ENCODE measurements at regions not wholly inside any gene's neighbourhood (a gene's known extent, or its start where the extent isn't known, plus 50 kb on each side); places are given as distances from the start of the nearest gene placed in this dataset.

GRCh38 chr6:97621111-97621510 lies 338.1 kb upstream of the MMS22L start:
- no peak for DNase-seq

GRCh38 chr6:97626671-97627441 lies 343.8 kb upstream of the MMS22L start:
- no peak for DNase-seq

- no peak for DNase-seq
Measured at GRCh38 chr6:97629180-97629579, 346.2 kb upstream of the MMS22L start.

- no peak for DNase-seq
Measured at GRCh38 chr6:97630604-97631003, 347.6 kb upstream of the MMS22L start.

GRCh38 chr6:97632341-97632740 lies 349.3 kb upstream of the MMS22L start:
- no peak for DNase-seq

GRCh38 chr6:97639702-97640101 lies 356.7 kb upstream of the MMS22L start:
- DNase-seq = no peak

- DNase-seq = no peak
Measured at GRCh38 chr6:97644353-97644752, 361.3 kb upstream of the MMS22L start.

GRCh38 chr6:97645757-97646156 lies 362.7 kb upstream of the MMS22L start:
- DNase-seq = no peak

GRCh38 chr6:97653076-97653475 lies 370.1 kb upstream of the MMS22L start:
- DNase-seq = no peak

GRCh38 chr6:97653517-97653916 lies 370.5 kb upstream of the MMS22L start:
- DNase-seq = no peak

- no peak for DNase-seq
Measured at GRCh38 chr6:97654674-97655073, 371.7 kb upstream of the MMS22L start.

GRCh38 chr6:97656236-97656635 lies 373.2 kb upstream of the MMS22L start:
- DNase-seq = no peak

GRCh38 chr6:97656706-97657350 lies 373.8 kb upstream of the MMS22L start:
- DNase-seq = no peak

GRCh38 chr6:97658090-97658489 lies 375.1 kb upstream of the MMS22L start:
- DNase-seq = no peak

GRCh38 chr6:97663252-97663651 lies 380.2 kb upstream of the MMS22L start:
- no peak for DNase-seq

- no peak for DNase-seq
Measured at GRCh38 chr6:97665446-97665845, 382.4 kb upstream of the MMS22L start.

GRCh38 chr6:97666889-97667288 lies 383.9 kb upstream of the MMS22L start:
- no peak for DNase-seq

GRCh38 chr6:97668716-97669115 lies 385.7 kb upstream of the MMS22L start:
- DNase-seq = no peak

- DNase-seq = no peak
Measured at GRCh38 chr6:97669191-97670031, 386.4 kb upstream of the MMS22L start.

- DNase-seq = no peak
Measured at GRCh38 chr6:97674802-97675201, 391.8 kb upstream of the MMS22L start.

- no peak for DNase-seq
Measured at GRCh38 chr6:97677626-97678025, 394.6 kb upstream of the MMS22L start.

- DNase-seq = no peak
Measured at GRCh38 chr6:97687916-97688315, 404.9 kb upstream of the MMS22L start.

GRCh38 chr6:97689078-97689754 lies 406.2 kb upstream of the MMS22L start:
- DNase-seq = no peak

All from activated CD4-positive, alpha-beta T cell treated with anti-CD3 and anti-CD28 coated beads for 1 hour (primary cell).